Natural killer cell treated with Interleukin-12 subunit alpha and Interleukin-12 subunit beta and Interleukin-15 and Interleukin-18, amount 100 ng/mL, for 72 hours (primary cell): ENCODE measurements at regions not wholly inside any gene's neighbourhood (a gene's known extent, or its start where the extent isn't known, plus 50 kb on each side); places are given as distances from the start of the nearest gene placed in this dataset.

Source experiments
- ATAC-seq, 2 donors: fragments of 150-1000 bp; cut with Tn5 transposase in 1 of 2; sonication (Bioruptor Pico), chemical (Tn5 transposase) in 1 of 2; 2 replicates each; pipeline ENCODE4 v1.10.0; 2021
- DNase-seq: peaks from one replicate; pipeline ENCODE4 v3.0.0; 2022; ENCODE audit warnings: low spot score
- H3K27ac Mint-ChIP-seq, 2 donors: 1 replicate in 1 of 2; 2 replicates in 1 of 2; pipeline ENCODE4 v1.8.0; 2022; ENCODE audit warnings: mixed read lengths in 2 of 2, mild to moderate bottlenecking in 1 of 2, moderate library complexity in 1 of 2
- H3K27me3 Mint-ChIP-seq, 2 donors: 1 replicate in 1 of 2; 2 replicates in 1 of 2; pipeline ENCODE4 v1.8.0; 2022; ENCODE audit warnings: mixed read lengths in 2 of 2
- H3K36me3 Mint-ChIP-seq: one replicate; pipeline ENCODE4 v1.8.0; 2022; ENCODE audit warnings: mixed read lengths
- H3K4me1 Mint-ChIP-seq, 2 donors: 1 replicate in 1 of 2; 2 replicates in 1 of 2; pipeline ENCODE4 v1.8.0; 2022; ENCODE audit warnings: low read depth in 2 of 2, mixed read lengths in 2 of 2, mild to moderate bottlenecking in 1 of 2
- H3K4me3 Mint-ChIP-seq: one replicate; pipeline ENCODE4 v1.8.0; 2022; ENCODE audit warnings: mixed read lengths
- H3K9me3 Mint-ChIP-seq: 2 replicates; pipeline ENCODE4 v1.8.0; 2022; ENCODE audit warnings: mixed read lengths

DNA sequence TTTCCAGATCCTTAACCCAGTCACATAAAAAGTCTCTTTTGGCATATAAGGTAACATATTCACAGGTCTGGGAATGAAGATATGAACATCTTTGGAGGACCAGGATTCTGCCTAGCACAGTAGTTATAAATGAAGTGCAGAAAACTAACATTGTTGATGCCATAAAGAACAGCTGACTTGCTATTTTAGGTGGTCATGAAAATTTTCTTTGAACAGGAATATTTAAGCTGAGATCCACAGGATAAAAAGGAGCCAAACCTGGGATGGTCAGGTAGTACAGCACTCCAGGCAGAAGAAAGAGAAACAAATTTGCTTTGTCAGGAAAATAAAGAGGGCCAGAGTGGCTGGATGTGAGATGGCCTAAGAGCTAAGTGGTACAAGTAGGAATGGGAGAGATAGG lies 80.0 kb downstream of the CENPW start:
- Mint-ChIP-seq H3K9me3 (peaks cover 3% of the 10 kb centered on the region), H3K4me1 (no peaks in the 10 kb centered on the region), H3K4me3 (no peak overlapping the region), H3K27me3 (no peaks in the 10 kb centered on the region), H3K27ac (no peak overlapping the region), H3K36me3 (no peaks in the 10 kb centered on the region)
- ATAC-seq (no peak), DNase-seq (no peak)

DNA sequence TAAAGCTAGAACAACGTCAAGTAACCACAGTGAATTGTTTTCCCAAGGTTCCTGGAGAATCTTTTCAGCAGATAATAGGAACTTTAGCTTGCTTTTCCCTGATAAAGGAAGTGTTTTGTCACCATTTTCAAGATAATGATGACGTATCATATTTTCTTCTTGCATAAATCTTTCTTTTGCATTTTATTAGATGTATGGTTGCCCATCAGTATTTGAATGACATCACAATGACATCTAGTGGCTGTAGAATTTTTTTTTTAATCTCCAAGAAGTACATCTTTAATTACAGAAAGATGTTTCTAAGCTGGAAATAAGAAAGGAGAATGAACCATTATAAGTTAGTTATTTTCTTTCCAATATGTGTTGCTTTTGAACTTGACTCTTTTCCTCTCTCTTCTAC lies 83.0 kb downstream of the CENPW start:
- Mint-ChIP-seq H3K36me3 (no peaks in the 10 kb centered on the region), H3K27me3 (no peaks in the 10 kb centered on the region), H3K4me1 (no peaks in the 10 kb centered on the region), H3K4me3 (no peak overlapping the region), H3K27ac (no peak overlapping the region), H3K9me3 (no peaks in the 10 kb centered on the region)
- no peak for DNase-seq
- no peak for ATAC-seq

DNA sequence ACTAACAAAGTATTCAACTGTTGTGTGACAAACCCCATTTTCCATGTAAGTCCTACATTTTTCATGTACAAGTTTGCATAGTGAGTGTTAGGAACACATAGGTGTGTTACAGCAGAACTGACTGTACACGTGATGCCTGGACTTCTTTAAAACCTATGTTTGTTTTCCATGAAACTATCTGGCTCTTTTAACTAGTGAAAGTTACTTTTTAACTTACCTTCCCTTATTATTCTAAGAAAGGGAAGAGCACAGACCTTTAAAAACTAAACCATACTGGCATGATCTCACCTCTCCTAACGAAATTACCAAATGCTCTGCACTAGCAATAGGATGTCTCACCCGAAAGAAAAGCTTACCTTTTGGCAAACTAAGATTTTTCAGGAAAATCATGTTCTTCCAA lies 87.8 kb downstream of the CENPW start:
- Mint-ChIP-seq H3K36me3 (no peaks in the 10 kb centered on the region), H3K27ac (no peak overlapping the region), H3K9me3 (peaks cover 3% of the 10 kb centered on the region), H3K4me1 (no peaks in the 10 kb centered on the region), H3K4me3 (no peak overlapping the region), H3K27me3 (no peaks in the 10 kb centered on the region)
- DNase-seq: no peak
- no peak for ATAC-seq

DNA sequence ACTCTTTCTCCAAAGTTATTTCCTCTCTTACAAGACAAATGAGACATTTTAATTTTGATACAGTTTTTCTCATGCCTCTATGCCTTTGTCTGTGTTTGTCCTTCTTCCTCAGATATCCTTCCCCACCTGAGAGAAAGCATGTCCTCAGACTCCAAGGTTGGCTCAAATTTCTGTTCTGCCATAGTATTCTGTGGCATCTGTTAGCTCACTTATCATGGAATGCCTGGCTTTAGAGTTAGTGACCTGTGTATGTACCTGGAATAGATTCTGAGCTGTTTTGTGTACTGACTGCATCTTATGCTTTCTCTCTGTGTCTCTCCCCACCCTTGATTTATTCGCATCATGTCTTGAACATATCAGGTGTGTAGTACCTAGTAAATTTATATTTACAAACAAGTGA lies 90.0 kb downstream of the CENPW start:
- ATAC-seq: no peak
- H3K36me3 Mint-ChIP-seq: no peaks in the 10 kb centered on the region
- H3K27me3 Mint-ChIP-seq: no peaks in the 10 kb centered on the region
- H3K9me3 Mint-ChIP-seq: peaks cover 3% of the 10 kb centered on the region
- no peak overlapping the region for H3K4me3 Mint-ChIP-seq
- no peaks in the 10 kb centered on the region for H3K4me1 Mint-ChIP-seq
- no peak for DNase-seq
- no peak overlapping the region for H3K27ac Mint-ChIP-seq

DNA sequence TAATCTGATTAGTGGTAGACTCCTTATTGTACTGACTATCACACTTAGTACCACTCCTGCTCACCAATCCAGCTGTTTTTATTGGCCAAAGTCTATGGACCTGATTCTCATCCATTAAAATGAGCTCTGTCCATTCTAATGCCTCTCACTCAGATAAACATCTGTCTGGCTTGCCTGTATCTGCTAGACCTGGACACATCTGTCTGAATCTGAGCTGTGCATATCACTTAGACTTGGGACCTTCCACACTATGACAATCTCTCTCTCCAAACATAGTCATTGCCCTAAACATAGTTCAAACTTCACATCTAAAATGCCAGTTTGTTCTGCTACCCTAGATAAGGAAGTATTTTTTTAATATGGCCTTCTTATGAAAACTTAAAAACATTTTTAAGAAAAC lies 92.6 kb downstream of the CENPW start:
- no peak for ATAC-seq
- Mint-ChIP-seq H3K9me3 (peaks cover 3% of the 10 kb centered on the region), H3K36me3 (no peaks in the 10 kb centered on the region)

DNA sequence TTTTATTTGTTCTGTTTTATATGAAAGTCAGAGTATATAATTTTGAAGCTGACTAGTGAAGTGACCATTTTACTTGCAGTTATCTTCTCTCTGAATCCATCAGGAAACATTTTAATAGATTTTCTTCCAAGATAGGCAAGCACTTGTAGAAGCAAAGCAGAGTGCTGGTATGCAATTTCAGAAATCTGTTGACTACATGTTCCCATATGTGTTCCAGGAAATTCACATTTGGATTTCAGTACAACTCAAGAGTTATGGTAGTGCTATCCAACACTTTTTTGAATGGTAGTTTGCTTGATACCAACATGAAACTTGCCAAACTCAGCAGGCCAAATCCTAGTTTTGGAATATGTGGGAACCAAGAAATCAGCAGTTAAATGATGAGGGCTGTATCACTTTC lies 94.0 kb downstream of the CENPW start:
- Mint-ChIP-seq H3K36me3 (no peaks in the 10 kb centered on the region), H3K27me3 (no peaks in the 10 kb centered on the region), H3K27ac (no peak overlapping the region), H3K4me3 (no peak overlapping the region), H3K4me1 (no peaks in the 10 kb centered on the region), H3K9me3 (peaks cover 3% of the 10 kb centered on the region)
- ATAC-seq: no peak
- no peak for DNase-seq

More for the DNA sequence above, 92.6 kb downstream of the CENPW start:
- no peaks in the 10 kb centered on the region for H3K27me3 Mint-ChIP-seq
- no peak for DNase-seq
- H3K4me1 Mint-ChIP-seq: no peaks in the 10 kb centered on the region
- H3K27ac Mint-ChIP-seq: no peak overlapping the region
- no peak overlapping the region for H3K4me3 Mint-ChIP-seq

DNA sequence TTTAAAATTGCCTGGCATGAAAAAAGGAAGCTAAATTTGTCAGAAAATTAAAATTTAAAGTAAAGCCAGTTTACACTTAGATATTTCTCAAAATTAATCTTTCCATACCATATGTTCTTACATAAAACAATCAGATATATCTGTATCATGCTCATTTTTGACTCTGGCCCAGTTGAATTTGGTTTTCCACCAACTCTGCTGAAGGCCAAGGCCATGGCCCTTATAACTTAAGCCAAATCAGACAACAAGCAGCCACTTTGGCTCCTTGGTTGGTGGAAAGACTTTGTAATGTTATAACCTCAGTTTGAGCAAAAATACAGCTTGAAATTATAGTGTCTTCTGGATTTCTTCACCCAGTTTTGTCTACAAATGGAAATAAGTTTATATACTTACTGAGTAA lies 97.3 kb downstream of the CENPW start:
- H3K27me3 Mint-ChIP-seq: no peaks in the 10 kb centered on the region
- ATAC-seq (no peak), DNase-seq (no peak)
- H3K4me3 Mint-ChIP-seq: no peak overlapping the region
- H3K36me3 Mint-ChIP-seq: no peaks in the 10 kb centered on the region
- no peaks in the 10 kb centered on the region for H3K4me1 Mint-ChIP-seq
- peaks cover 3% of the 10 kb centered on the region for H3K9me3 Mint-ChIP-seq
- H3K27ac Mint-ChIP-seq: no peak overlapping the region

DNA sequence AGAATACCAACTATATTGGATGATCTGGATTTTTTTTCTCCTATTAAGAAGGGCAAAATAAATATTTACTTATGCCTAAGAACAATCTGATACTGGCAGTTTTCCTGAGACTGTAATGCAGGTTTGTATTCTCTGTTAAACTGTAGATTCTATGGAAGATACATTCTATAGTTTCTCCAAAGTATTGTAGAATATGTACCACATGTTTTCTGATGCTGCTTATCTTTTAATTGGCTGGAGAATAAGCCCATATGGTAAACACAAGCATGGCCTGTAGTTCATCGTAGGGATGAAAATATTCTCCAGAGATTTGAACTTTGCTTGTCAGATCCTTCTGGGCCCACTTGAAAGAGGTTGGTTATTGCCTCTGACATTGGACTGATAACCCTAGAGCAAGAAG lies 99.1 kb downstream of the CENPW start:
- H3K9me3 Mint-ChIP-seq: peaks cover 3% of the 10 kb centered on the region
- ATAC-seq: no peak
- H3K36me3 Mint-ChIP-seq: no peaks in the 10 kb centered on the region
- H3K4me3 Mint-ChIP-seq: no peak overlapping the region
- H3K27ac Mint-ChIP-seq: no peak overlapping the region
- no peaks in the 10 kb centered on the region for H3K4me1 Mint-ChIP-seq
- H3K27me3 Mint-ChIP-seq: no peaks in the 10 kb centered on the region
- no peak for DNase-seq

DNA sequence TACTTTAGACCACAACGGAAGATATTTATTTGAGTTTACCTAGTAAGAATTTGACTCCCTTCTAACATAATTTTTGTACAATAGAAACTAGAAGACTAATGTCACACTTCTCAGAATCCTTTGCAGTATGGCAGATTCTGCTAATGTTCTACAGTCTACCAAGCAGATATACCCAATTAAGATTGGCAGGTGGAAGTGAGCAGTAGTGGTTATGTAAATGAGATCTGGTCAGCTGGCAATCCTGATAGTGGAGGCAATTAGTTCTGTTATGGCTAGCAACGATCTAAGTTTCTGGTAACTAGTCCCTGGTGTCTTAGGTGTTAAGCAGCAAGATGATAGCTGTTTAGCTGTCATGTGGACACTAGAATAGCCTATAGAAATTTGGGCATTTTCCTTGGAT lies 101.0 kb downstream of the CENPW start:
- H3K36me3 Mint-ChIP-seq: no peaks in the 10 kb centered on the region
- peaks cover 3% of the 10 kb centered on the region for H3K9me3 Mint-ChIP-seq
- ATAC-seq: no peak
- DNase-seq: no peak
- no peak overlapping the region for H3K4me3 Mint-ChIP-seq
- no peaks in the 10 kb centered on the region for H3K27me3 Mint-ChIP-seq
- H3K4me1 Mint-ChIP-seq: no peaks in the 10 kb centered on the region
- H3K27ac Mint-ChIP-seq: no peak overlapping the region

DNA sequence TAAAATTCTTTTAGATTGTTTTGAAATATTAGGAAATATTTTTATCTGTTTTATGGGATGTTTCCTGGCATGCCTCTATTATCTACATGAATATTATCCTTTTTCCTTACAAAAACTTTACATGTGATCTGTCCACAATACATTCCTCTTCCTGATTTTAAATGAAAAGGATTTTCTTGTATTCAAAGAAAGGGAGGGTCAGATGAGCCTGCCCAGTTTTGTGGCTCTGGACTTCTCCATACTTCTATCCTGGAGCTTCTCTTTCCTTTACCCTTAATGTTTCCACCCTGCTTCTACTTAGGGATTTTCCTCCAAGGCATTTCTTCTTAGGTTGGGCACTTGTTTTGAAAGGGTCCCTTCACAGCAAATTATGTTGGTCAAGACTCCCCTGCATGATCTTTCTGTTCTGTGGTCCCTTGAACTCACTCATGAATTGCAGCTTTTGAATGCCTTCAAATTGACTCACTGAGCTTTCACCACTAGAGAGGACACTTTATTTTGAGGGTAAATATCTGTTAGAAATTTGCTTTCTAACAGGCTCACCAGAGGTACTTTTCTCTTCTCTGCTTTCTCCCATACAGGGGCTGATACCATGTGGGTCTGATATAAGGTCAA lies 104.9 kb downstream of the CENPW start:
- DNase-seq (no peak), ATAC-seq (no peak)
- H3K4me3 Mint-ChIP-seq: no peak overlapping the region
- H3K9me3 Mint-ChIP-seq: peaks cover 3% of the 10 kb centered on the region
- H3K27ac Mint-ChIP-seq: no peak overlapping the region
- no peaks in the 10 kb centered on the region for H3K27me3 Mint-ChIP-seq
- H3K4me1 Mint-ChIP-seq: no peaks in the 10 kb centered on the region
- no peaks in the 10 kb centered on the region for H3K36me3 Mint-ChIP-seq

DNA sequence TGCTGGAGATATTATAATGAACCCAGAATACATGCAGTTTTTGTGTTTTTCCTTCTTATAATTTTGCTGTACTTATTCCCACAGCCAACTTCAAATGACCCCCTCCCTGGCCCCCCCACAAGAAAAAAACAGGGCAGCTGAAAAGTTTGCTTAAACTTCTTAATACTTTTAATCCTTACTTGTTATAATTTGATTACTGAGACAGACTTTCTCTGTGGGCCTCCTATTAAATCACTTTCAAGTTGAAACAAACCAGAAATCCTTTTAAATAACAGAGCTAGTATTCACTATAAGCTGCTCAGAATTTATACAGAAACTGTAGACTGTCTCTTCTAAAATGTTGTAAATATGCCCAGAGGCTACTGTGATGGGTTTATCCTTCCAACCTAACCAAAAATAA lies 106.3 kb downstream of the CENPW start:
- Mint-ChIP-seq H3K27ac (no peak overlapping the region), H3K27me3 (no peaks in the 10 kb centered on the region), H3K9me3 (peaks cover 3% of the 10 kb centered on the region), H3K36me3 (no peaks in the 10 kb centered on the region), H3K4me3 (no peak overlapping the region), H3K4me1 (no peaks in the 10 kb centered on the region)
- ATAC-seq (no peak), DNase-seq (no peak)

DNA sequence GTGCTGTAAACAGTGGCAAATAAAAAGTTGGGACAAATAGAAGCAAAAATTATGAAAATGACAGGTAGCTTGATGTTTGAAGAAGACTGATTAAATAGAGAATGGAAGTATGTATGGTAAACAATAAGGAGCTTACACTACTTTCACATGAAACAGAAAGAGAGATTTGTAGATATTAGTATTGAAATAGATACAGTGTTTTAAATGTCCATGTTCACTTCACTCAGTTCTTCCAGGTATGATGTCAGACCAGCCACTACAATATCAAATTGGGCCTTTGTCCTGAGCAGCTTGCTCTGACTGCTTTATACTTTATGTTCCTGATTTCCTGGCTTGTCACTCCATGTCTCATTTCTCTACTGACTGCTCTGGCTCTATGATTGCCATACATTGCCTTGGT lies 107.5 kb downstream of the CENPW start:
- Mint-ChIP-seq H3K4me1 (no peaks in the 10 kb centered on the region), H3K4me3 (no peak overlapping the region), H3K36me3 (no peaks in the 10 kb centered on the region), H3K27ac (no peak overlapping the region), H3K27me3 (no peaks in the 10 kb centered on the region), H3K9me3 (no peaks in the 10 kb centered on the region)
- DNase-seq (no peak), ATAC-seq (no peak)

DNA sequence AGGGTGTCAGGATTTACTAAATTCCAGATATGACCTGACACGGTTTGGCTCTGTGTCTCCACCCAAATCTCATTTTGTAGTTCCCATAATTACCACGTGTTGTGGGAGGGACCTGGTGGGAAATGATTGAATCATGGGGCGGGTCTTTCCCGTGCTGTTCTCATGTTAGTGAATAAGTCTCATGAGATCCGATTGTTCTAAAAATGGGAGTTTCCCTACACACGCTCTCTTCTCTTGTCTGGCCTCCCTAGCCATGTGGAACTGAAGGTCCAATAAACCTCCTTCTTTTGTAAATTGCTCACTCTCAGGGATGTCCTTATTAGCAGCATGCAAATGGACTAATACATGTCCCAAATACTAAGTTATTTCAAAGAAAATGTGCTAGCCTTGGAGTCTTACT lies 121.1 kb downstream of the CENPW start:
- no peaks in the 10 kb centered on the region for H3K4me1 Mint-ChIP-seq
- no peaks in the 10 kb centered on the region for H3K36me3 Mint-ChIP-seq
- no peak for ATAC-seq
- peaks cover 11% of the 10 kb centered on the region for H3K9me3 Mint-ChIP-seq
- no peak for DNase-seq
- H3K4me3 Mint-ChIP-seq: no peak overlapping the region
- H3K27me3 Mint-ChIP-seq: no peaks in the 10 kb centered on the region
- no peak overlapping the region for H3K27ac Mint-ChIP-seq

DNA sequence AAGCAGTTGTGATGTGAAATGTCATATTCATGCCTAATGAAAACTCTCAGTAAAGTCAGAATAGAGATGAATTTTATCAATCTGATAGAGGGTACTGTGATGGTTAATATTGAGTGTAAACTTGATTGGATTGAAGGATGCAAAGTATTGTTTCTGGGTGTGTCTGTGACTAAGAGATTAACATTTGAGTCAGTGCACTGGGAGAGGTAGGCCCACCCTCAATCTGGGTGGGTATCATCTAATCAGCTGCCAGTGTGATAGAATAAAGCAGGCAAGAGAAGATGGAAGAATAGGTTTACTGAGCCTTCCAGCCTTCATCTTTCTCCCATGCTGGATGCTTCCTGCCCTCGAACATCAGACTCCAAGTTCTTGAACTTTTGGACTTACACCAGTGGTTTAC lies 124.3 kb downstream of the CENPW start:
- ATAC-seq: no peak
- peaks cover 8% of the 10 kb centered on the region for H3K9me3 Mint-ChIP-seq
- no peak for DNase-seq
- H3K27me3 Mint-ChIP-seq: no peaks in the 10 kb centered on the region
- no peak overlapping the region for H3K4me3 Mint-ChIP-seq
- H3K4me1 Mint-ChIP-seq: no peaks in the 10 kb centered on the region
- no peak overlapping the region for H3K27ac Mint-ChIP-seq
- H3K36me3 Mint-ChIP-seq: no peaks in the 10 kb centered on the region

DNA sequence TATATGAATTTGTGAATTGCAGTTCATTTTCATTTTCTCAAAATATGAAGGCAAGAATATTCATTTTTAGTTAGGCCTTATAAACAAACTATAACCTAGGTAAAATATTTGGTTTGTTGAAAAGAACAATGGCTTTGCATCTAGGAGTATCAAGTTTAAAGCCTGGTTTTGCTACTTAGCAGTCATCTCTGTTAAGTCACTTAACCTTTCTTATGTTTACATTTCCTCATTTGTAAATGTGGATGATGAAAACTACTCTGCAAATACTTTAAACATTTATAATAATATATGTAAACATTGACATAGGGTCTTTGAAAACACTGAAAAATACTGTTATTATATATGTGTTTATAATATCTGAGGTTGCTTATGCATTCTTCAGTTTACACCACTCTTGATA lies 135.5 kb downstream of the CENPW start:
- no peak overlapping the region for H3K27ac Mint-ChIP-seq
- no peak for ATAC-seq
- H3K4me3 Mint-ChIP-seq: no peak overlapping the region
- no peaks in the 10 kb centered on the region for H3K27me3 Mint-ChIP-seq
- no peak for DNase-seq
- H3K9me3 Mint-ChIP-seq: peaks cover 3% of the 10 kb centered on the region
- H3K4me1 Mint-ChIP-seq: no peaks in the 10 kb centered on the region
- no peaks in the 10 kb centered on the region for H3K36me3 Mint-ChIP-seq
